AG10803 (cell line): ENCODE measurements at regions not wholly inside any gene's neighbourhood (a gene's known extent, or its start where the extent isn't known, plus 50 kb on each side); places are given as distances from the start of the nearest gene placed in this dataset.

Experiments
- DNase-seq: peaks from one replicate; pipeline ENCODE4 v3.0.0; 2010; ENCODE audit warnings: low read depth
- H3K4me3 ChIP-seq: 2 replicates; pipeline ENCODE4 v1.5.1; 2011; ENCODE audit warnings: mild to moderate bottlenecking, low read length, control low read depth
- TF ChIP-seq, protein P1 (sequence below): conservative IDR thresholded peaks from 2 replicates; pipeline ENCODE4 v1.5.1; 2011; ENCODE audit warnings: mild to moderate bottlenecking, low read length, control low read depth, inconsistent platforms

DNA sequence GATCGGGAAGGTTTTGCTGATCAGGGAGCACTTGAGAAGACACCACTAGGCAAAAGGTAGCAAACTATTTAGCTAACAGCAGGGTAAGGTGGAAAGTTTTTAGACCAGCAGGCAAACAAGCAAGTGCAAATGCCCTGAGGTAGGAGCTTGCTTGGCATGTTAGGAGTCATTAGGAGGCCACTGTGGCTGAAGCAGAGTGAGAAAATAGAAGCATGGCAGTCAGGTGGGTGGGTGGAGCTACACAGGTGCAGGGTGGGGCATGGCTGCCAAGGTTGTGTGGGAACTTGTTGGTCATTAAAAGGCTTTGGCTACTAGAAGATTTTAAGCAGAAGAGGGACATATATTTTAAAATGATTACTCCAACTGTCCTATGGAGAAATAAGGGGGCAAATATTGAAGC is 77.3 kb downstream of the EDN1 start:
- DNase-seq: no peak
- H3K4me3 ChIP-seq: no peak overlapping the region

GRCh38 chr6:12369355-12369754 is 79.2 kb downstream of the EDN1 start:
- no peak overlapping the region for H3K4me3 ChIP-seq
- DNase-seq: no peak
- TF ChIP-seq, protein P1, sequence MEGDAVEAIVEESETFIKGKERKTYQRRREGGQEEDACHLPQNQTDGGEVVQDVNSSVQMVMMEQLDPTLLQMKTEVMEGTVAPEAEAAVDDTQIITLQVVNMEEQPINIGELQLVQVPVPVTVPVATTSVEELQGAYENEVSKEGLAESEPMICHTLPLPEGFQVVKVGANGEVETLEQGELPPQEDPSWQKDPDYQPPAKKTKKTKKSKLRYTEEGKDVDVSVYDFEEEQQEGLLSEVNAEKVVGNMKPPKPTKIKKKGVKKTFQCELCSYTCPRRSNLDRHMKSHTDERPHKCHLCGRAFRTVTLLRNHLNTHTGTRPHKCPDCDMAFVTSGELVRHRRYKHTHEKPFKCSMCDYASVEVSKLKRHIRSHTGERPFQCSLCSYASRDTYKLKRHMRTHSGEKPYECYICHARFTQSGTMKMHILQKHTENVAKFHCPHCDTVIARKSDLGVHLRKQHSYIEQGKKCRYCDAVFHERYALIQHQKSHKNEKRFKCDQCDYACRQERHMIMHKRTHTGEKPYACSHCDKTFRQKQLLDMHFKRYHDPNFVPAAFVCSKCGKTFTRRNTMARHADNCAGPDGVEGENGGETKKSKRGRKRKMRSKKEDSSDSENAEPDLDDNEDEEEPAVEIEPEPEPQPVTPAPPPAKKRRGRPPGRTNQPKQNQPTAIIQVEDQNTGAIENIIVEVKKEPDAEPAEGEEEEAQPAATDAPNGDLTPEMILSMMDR: no peak

More for the DNA sequence above, 77.3 kb downstream of the EDN1 start:
- TF ChIP-seq, protein P1: no peak

DNA sequence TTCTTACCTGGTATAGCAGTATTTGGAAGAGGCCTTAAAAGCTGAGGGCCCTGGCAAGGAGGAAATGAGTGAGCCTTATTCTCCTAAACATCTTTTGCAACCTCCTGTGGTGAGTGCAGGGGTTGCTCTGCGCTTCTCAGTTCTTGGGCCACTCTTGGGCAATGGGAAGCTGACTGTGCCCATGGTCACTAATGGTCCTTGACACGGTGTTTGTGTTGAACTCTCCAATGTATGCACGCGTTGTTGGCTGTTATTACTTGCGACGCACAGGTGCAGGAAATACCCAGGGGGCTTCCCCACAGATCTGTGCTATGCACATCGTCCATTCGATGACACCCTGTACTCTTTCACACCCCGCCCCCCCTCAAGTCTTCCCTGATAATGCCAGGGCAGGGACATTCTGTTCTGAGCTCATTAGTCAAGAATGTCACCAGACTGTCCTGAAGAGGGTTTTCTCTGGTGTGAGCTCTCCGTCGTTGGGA is 79.7 kb downstream of the EDN1 start:
- no peak for DNase-seq
- no peak overlapping the region for H3K4me3 ChIP-seq
- TF ChIP-seq, protein P1: no peak

GRCh38 chr6:12371151-12371550 is 81.0 kb downstream of the EDN1 start:
- no peak for DNase-seq
- no peak overlapping the region for H3K4me3 ChIP-seq
- TF ChIP-seq, protein P1: no peak

DNA sequence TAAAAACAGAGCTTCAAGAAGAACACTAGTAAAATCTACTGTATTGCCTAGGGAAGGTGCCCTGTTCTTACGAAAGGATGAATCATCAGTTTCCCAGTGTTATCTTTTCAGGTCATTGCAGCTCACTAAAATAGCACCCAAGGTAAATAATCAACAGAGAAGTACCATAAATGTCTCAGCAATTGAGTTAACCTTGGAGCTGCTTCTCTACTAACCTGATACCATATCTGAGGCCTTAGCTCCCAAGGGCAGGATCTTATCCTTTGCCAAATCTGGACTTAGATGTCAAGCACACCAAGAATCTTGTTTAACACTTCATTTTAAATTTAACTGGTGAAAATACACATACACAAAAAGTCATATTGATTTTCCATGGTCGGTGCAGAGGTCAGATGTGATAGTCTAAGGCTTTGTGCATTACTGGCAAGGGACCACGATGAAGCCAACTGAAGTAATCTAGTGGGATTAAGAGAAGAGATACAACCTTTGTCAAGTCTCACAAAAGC is 81.5 kb downstream of the EDN1 start:
- TF ChIP-seq, protein P1: no peak
- no peak for DNase-seq
- no peak overlapping the region for H3K4me3 ChIP-seq

DNA sequence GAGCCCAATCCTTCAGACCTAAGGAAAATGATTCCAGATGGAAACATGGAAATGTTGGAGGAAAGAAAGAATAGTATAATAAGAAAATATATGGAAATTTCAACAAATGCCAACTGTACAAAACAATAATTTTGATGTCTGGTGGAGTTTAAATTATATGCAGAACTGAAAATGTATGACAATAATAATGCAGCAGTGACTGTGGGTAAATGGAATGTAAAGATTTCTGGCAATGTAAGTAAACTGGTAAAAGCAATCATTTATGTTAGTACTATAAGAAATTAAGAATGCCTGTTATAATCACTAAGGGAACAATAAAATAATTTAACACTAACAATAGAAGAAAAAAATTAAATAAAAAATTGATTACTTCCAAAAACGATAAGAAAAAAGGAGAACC is 89.0 kb downstream of the EDN1 start:
- TF ChIP-seq, protein P1: no peak
- no peak overlapping the region for H3K4me3 ChIP-seq
- DNase-seq: no peak

GRCh38 chr6:12381587-12381986 is 91.4 kb downstream of the EDN1 start:
- DNase-seq: peak; percentile 58
- TF ChIP-seq, protein P1: no peak
- H3K4me3 ChIP-seq: no peak overlapping the region
